Hematopoietic multipotent progenitor cell (in vitro differentiated cells): ENCODE measurements at regions not wholly inside any gene's neighbourhood (a gene's known extent, or its start where the extent isn't known, plus 50 kb on each side); places are given as distances from the start of the nearest gene placed in this dataset.

Source experiments
- DNase-seq, 3 donors: peaks; one replicate each; pipeline ENCODE4 v3.0.0-alpha.2; 2011 to 2015; ENCODE audit warnings: low read depth in 2 of 3, low spot score in 2 of 3

DNA sequence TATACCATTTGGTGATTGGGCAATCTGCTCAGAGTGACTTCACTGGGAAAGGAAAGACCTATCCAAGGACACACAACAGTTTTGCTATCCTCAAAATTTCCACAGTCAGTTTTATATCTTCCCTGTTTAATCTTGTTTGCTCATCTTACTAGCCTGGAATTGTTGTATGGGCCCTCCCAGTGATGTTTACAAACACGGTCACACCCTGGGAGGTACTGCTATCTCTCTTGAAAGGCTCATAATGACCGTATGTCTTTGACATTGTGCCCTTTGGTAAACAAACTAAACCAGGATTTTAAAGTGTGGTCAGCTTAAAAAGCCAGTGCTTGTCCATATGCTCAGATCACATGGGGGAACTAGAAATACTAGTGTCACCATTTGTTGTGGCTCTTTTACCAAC, 277.0 kb downstream of the CDH2 start:
- no peak for DNase-seq

DNA sequence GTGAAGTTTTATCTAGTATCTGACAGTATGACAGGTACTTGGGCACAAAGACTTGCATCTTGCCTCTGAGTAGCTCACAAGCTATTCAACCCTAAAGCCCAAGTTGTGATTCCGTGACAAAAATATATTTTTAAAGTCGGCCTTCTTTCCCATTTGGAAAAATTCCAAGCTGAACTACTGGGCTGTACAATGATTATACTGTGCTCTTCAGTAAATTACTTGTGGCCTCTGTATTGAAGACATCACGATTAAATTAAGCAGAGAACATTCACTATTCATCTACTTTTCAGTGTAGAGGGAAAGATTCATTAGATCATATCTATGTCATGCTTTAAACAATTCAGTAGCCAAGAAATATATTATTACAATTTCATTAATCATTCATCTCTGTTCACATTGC, 282.2 kb downstream of the CDH2 start:
- DNase-seq = no peak

DNA sequence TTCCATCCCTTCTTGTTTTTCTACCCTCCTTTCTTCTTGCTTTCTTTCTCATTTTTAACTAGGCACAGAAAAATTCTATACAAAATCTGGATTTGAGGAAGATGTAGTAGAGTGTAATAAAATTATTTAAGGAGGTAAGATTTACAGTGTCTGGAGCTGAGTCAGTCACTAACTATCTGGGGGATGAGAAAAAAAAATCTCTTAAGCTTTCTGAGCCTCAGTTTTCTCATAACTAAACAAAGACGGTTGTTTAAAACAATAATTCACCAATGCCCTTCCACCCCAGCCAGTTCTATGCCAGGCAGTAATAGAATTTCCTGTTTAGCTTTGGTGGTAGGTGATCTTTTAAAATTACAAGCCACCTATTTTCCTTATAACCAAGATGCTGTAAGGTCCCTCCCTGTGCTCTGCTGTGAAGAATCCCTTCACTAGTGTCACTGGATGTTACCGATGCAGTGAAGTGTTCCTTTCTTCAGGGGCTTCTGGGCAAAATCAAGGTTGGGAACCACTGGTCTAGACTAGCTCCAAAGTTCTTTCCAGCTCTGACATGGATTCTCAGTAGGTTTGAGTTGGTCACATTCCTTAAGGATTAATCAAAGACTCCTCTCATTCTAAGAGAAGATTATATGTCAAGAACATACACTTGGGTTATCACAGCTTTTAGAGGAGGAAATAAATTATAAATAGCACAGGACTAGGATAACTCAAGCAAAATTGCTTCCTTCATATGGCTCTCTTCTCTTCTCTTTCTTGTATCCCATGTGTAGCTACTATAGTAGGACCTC, 289.0 kb downstream of the CDH2 start:
- no peak for DNase-seq

DNA sequence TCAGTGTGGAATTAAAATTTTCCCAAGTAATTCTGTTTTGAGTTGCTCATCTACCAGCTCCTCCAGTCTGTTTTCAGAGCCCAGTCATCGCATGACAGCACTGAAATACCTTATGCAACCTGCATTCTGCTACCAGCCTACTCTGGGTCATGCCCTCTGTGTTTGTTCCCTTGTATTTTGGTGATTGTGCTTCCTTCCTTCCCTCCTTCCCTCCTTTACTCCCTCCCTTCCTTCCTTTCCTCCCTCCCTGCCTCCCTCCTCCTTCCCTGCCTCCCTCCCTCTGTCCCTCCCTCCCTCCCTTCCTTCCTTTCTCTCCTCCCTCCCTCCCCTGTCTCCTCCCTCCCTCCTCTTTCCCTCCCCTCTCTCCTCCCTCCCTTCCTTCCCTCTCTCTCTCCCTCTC, 289.6 kb downstream of the CDH2 start:
- no peak for DNase-seq

- DNase-seq = no peak
Measured at GRCh38 chr18:27879540-27879939, 297.4 kb downstream of the CDH2 start.

DNA sequence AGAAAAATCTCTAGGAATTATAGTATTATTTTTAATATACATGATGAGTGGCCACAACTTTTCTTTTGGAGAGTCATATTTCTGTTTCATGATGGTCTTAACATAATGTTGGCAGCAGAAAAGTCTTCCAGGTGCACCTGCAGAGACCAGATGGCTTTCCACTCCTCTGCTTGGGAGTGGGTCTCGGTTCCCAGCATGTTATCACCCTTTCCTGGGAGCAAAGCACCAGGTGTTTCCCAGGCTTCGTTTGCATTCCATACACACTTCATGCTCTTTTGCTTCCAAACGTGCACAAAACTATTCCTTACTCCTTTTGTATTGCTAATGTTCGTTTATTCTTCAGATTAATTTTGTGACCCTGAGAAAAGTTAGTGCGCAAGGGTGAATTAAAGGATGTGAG, 305.2 kb downstream of the CDH2 start:
- no peak for DNase-seq

- no peak for DNase-seq
Measured at GRCh38 chr18:27869735-27870134, 307.2 kb downstream of the CDH2 start.

DNA sequence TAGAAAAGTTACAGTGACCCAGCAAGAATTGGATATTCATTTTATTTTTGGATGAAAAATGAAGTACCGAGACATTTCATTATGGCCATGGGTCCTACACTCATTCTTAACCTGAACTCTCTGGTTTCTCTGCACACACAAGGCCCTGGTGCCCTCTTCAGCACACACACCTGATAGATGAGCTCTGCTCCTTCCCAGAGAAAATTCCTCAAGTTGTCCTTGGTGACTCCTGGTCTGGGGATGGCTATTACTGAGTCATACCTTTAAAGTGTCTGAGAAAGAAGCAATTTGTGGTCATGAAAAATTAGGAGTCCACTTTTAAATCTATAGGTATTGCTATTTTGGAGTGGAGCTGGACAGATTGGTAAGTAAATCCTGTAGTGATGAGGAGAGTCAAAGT, 311.5 kb downstream of the CDH2 start:
- no peak for DNase-seq

- no peak for DNase-seq
Measured at GRCh38 chr18:27863780-27864430, 313.0 kb downstream of the CDH2 start.

GRCh38 chr18:27862041-27862682, 314.8 kb downstream of the CDH2 start:
- no peak for DNase-seq

- DNase-seq = no peak
Measured at GRCh38 chr18:27861539-27861938, 315.4 kb downstream of the CDH2 start.

- DNase-seq = no peak
Measured at GRCh38 chr18:27860701-27861107, 316.2 kb downstream of the CDH2 start.

DNA sequence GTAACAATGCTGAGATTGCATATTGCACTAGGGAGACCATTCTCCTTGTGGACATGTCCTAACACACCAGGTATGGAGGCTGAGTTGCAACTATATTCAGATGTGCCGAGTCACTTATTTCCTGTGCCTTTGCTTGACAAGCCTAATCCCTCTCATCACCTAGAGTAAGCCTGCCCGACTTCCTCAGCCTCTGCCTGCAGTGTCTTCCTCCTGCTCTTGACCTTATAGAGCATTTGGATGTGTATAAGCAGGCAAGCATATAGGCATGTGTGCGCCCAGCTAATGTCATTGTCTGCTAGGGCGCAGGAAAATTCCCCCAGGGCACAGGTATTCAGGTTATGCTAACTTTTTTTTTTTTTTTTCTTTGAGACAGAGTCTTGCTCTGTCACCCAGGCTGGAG, 316.9 kb downstream of the CDH2 start:
- no peak for DNase-seq

- no peak for DNase-seq
Measured at GRCh38 chr18:27856820-27857219, 320.1 kb downstream of the CDH2 start.

DNA sequence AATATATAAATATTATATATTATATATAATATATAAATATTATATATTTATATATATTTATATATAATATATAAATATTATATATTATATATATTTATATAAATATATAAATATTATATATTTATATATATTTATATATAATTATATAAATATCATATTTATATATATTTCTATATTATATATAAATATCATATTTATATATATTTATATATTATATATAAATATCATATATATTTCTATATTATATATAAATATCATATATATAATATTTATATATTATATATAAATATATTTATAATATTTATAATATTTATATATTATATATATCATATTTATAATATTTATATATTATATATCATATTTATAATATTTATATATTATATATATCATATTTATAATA, 321.4 kb downstream of the CDH2 start:
- no peak for DNase-seq

GRCh38 chr18:27854631-27855030, 322.3 kb downstream of the CDH2 start:
- DNase-seq = no peak

GRCh38 chr18:27848336-27848735, 328.6 kb downstream of the CDH2 start:
- DNase-seq = no peak

- no peak for DNase-seq
Measured at GRCh38 chr18:27847412-27847811, 329.5 kb downstream of the CDH2 start.

DNA sequence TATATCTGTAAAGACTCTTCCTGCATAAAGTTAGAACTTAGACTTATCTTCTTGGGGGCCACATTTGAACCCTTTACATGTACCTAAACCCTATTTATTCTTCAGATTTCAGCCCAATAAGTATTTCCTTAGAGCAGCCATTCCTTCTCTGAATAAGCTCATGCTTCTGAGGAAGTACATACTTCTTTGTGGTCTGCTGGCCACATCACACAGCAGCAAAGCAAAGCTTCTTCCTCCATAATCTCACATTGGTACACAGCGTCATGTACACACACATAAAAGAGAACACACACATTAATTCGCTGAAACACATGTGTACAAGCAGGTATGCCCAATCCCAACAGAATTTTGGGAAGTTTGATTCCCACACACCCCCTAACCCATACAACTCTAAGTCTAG, 331.0 kb downstream of the CDH2 start:
- no peak for DNase-seq

DNA sequence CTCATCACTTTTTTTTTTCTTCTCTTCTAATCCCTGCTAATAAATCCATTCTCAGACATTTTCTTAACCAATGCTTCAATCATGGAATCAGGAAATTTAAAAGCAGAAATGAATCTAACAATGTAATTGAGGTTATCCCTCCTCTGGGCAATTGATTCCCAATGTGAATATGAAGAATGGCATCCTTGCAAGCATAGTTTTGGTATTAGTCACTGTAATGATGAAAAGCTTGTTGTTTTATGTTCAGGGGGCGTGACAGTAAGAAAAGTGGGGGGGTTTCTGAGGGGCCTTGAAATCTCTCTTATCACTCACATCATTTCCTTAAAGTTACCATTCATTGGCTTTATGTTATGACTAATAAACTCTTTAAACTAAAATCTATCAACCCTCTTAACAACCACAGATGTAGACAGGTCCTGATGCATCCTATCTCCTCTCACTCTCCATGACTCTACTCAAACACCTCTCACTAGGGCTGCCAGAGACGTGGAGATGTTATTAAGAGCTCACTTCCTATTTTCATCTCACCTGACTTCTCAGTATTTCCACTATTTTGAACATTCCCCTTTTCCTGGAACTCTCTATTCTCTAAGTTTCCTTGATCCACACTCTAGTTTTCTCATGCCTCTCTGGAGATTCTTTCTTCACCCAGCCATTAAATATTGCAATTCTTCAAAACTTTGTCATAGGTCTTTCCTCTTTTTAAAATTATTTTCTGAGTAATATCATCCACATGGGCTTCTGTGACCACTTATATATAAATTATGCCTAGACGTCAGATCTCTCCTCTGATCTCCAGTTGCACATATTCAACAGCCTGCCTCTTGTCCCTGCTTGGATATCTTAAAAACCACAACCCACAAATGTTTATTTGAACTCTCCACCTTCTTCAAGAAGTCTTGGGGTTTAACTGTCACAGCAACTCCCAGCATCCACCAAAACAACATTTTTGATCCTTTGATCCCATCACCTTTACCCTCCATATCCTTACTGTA, 332.9 kb downstream of the CDH2 start:
- no peak for DNase-seq

DNA sequence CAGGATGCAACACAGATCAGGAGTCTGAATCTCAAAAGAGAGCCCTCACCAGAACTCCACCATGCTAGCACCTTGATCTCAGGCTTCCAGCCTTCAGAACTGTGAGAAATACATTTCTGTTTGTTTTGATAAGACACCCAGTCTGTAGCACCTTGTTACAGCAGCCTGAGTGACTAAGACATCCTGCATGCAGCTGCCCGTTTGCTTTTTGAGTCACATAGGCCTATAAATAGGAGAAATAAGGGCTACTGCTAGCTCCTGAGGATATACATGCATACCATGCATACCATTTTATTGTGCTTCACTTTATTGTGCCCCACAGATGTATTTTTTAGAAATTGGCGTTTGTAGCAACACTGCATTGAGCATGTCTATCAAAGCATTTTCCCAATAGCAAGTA, 337.8 kb downstream of the CDH2 start:
- DNase-seq = no peak
